Hepatocyte (in vitro differentiated cells): ENCODE measurements at regions not wholly inside any gene's neighbourhood (a gene's known extent, or its start where the extent isn't known, plus 50 kb on each side); places are given as distances from the start of the nearest gene placed in this dataset.
"Not testable (repeated sequence)": the region's sequence is repeated elsewhere in the genome, so short reads cannot be mapped to it uniquely, and the experiment has no call there.

Source experiments
- CTCF ChIP-seq: fragments of 200-600 bp; sonication (generic); IDR thresholded peaks from 2 replicates; pipeline ENCODE4 v1.5.1; 2016; ENCODE audit warnings: antibody characterized with exemption, mild to moderate bottlenecking; ENCODE audit not compliant: poor library complexity
- EZH2 ChIP-seq: fragments of 200-600 bp; sonication (generic); IDR thresholded peaks from 2 replicates; pipeline ENCODE4 v1.6.1; 2016; ENCODE audit warnings: antibody characterized with exemption, mild to moderate bottlenecking, borderline replicate concordance
- EZH2phosphoT487 ChIP-seq: fragments of 200-600 bp; sonication (generic); IDR thresholded peaks from one replicate; pipeline ENCODE4 v1.6.1; 2018; ENCODE audit warnings: antibody characterized with exemption, mild to moderate bottlenecking, low read depth, moderate library complexity; ENCODE audit not compliant: unreplicated experiment, severe bottlenecking

DNA sequence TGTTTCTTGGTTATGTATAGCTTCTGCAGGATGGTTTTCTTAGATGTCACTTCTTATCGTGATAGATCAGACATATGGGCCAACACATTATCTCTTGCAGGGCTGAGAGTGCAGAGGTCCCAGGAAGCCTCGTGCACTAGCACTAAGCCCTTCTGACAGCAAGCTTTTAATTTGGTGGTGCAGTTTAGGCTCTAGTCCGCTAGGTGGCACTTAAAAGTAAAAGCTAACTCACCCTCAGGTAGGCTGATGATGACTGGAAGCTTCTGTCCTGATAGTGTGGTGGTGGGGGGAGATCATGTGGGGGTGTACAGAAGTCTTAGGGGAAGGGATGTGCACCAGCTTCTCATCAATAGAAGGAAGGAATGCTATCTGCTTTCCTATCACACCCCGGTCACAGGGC, 142.0 kb downstream of the SPIN4 start:
- TF ChIP-seq CTCF, EZH2, EZH2phosphoT487: not testable (repeated sequence)
